ENCODE measurements at regions not wholly inside any gene's neighbourhood (a gene's known extent, or its start where the extent isn't known, plus 50 kb on each side); places are given as distances from the start of the nearest gene placed in this dataset.

- no peak for TF ChIP-seq ASH2L (IDR thresholded peaks at IDR 0.05; ENCODE audit: low read length)
- TF ChIP-seq SAP30 (IDR thresholded peaks at IDR 0.05; ENCODE audit: insufficient read depth, insufficient replicate concordance, low read length) = no peak
- TF ChIP-seq YY1 (IDR thresholded peaks at IDR 0.05; ENCODE audit: low read depth, low read length) = peak; percentile 76
- no peak for TF ChIP-seq EGR1 (IDR thresholded peaks at IDR 0.05; ENCODE audit: borderline replicate concordance, low read depth, low read length)
- no peak for TF ChIP-seq SIX5 (IDR thresholded peaks at IDR 0.05; ENCODE audit: low read depth, low read length)
- no peak for TF ChIP-seq CREB1 (IDR thresholded peaks at IDR 0.05)
Measured at GRCh38 chr7:22559829-22560489, 60.0 kb upstream of the STEAP1B start (continued).
